ENCODE measurements at regions not wholly inside any gene's neighbourhood (a gene's known extent, or its start where the extent isn't known, plus 50 kb on each side); places are given as distances from the start of the nearest gene placed in this dataset.
"Not testable (repeated sequence)": the region's sequence is repeated elsewhere in the genome, so short reads cannot be mapped to it uniquely, and the experiment has no call there.

- DNase-seq (ENCODE audit: low spot score) = no peak
Observed at GRCh38 chr10:33783557-33783956, 449.1 kb upstream of the NRP1 start.

DNA sequence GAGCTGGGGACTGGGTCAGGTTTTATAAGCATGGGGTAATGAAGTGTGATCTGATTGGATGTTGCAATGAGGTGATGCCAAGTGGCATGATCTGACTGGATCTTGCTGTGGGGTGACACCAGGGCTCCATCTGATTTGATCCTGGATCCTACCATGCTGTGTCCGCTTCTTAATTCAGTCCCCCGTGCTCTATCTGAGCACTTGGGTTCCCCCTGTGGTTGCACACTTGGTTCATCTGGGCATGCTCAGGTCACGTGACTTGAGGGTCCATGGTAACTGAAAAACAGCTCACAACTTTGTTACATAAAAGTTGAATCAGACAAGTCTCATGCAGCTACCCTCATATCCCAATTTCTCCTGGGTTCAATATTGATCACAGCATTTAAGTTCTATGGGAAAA, 448.6 kb upstream of the NRP1 start:
- no peak for DNase-seq (ENCODE audit: low spot score)

GRCh38 chr10:33781606-33782395, 447.3 kb upstream of the NRP1 start:
- no peak for DNase-seq (ENCODE audit: low spot score)

DNA sequence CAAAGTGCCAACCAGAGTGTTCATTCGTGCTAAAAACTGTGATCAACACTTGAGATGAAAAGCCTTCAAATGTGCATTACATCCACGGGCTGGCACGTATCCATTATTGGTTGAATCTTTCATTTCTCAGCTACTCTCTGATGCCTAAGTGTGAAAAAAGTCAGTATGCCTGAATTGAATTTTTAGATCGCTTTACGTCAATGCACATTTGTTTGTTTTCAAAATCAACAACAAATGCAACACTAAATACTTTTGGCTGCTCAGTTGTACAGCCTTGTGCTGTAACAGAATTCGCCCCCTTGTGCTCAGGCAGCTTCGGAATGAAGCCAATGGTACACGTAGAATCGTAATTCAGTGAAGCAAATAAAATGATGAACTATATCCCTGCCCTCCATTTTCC, 446.5 kb upstream of the NRP1 start:
- no peak for DNase-seq (ENCODE audit: low spot score)

GRCh38 chr10:33777223-33777622, 442.8 kb upstream of the NRP1 start:
- DNase-seq (ENCODE audit: low spot score) = no peak

- DNase-seq (ENCODE audit: low spot score) = no peak
Observed at GRCh38 chr10:33776419-33777070, 442.1 kb upstream of the NRP1 start.

GRCh38 chr10:33774857-33775256, 440.4 kb upstream of the NRP1 start:
- DNase-seq (ENCODE audit: low spot score) = no peak

DNA sequence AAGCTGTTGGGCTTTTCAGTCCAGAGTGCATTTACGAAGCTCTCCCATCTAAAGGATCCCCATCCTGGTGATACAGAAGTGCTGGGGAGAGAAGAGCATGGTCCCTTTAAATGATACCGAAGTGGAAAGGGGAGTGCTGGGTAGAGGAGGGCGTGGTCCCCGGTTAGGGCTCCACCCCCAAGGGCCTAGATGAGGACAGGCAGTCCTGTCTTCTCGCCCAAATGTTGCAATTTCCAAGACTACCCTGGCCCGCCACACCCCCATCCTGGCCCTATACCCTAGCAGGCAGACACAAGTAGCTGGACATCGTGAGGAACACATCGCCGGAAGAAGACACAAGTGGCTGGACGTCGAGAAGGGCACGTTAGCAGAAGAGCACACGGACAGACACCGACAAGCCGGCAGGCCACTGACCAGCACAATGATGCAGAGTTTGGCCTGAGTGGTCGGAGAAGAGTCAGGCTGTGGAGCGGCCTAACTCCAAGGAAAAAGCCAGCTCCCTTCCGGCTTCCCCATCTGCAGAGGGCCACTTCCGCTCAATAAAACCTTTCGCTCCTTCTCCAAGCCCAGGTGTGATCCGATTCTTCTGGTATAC, 439.5 kb upstream of the NRP1 start:
- DNase-seq (ENCODE audit: low spot score) = no peak

- no peak for DNase-seq (ENCODE audit: low spot score)
Observed at GRCh38 chr10:33773253-33773573, 438.7 kb upstream of the NRP1 start.

GRCh38 chr10:33772370-33773252, 438.1 kb upstream of the NRP1 start:
- DNase-seq (ENCODE audit: low spot score) = no peak

DNA sequence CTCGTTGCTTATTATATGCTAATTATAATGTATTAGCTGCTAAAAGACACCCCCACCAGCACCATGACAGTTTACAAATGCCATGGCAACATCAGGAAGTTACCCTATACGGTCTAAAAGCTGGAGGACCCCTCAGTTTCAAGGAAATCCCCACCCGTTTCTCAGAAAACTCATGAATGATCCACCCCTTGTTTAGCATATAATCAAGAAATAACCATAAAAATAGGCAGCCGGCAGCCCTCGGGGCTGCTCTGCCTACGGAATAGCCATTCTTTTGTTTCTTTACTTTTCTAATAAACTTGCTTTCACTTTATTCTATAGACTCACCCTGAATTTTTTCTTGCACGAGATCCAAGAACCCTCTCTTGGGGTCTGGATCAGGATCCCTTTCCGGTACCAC, 437.4 kb upstream of the NRP1 start:
- not testable (repeated sequence) for DNase-seq (ENCODE audit: low spot score)

- no peak for DNase-seq (ENCODE audit: low spot score)
Observed at GRCh38 chr10:33764694-33765185, 430.3 kb upstream of the NRP1 start.

DNA sequence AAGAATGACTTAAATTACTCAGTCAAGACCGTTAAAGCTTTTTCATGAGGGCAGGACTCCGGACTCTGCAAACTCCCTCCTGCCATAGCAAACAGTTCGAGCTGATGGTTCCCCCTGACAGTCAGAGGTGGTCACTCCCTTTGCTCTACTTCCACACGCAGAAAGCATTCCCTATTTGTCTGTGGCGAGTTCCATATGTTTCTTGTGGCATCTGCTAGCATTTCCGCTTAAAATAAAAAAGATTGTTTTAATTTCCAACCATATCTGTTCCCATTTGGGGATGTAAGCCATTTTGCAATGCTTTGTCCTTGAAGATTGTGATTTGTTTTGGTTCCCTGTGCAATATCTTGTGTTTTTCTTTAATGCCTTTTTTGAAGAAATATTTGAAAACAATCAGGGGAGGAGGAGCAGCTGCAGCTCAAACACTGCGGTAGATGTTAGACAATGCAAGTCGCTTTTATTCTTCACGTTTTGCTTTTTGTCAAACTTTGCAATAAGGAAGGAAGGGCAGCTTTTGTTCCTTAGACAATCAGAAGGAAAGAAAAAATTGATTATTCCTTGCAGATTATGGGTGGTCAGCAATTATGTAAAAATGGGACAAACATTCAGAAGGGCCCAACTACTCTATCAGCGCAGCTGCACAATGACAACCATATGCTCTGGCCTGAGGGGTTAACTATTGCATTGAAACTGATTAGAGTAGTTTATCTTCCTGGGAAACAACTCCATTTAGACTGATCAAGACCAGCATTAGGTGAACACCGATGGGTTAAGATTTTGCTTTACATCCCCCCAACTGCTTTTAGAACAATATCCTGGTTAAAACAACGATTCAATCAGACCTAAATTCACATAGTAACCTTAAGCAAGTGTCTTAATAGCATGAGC, 425.8 kb upstream of the NRP1 start:
- no peak for DNase-seq (ENCODE audit: low spot score)

DNA sequence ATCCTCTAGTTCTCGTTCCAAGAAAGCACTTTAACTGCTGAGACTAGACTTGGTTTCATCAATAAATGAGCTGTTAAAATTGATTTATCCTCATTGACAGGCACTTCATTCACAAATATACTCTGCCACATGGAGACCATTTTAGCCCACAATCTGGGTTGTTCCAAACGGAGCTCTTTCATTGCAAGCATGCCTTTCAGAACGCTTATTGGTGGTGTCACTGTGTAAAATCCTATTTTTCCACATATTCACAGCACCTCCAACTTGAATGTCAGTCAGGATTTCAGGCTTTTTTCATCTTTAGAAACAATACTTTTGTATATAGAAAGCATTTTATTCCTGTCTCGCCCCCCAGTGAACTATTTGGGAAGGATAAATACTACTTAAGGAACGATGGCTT, 424.7 kb upstream of the NRP1 start:
- no peak for DNase-seq (ENCODE audit: low spot score)

DNA sequence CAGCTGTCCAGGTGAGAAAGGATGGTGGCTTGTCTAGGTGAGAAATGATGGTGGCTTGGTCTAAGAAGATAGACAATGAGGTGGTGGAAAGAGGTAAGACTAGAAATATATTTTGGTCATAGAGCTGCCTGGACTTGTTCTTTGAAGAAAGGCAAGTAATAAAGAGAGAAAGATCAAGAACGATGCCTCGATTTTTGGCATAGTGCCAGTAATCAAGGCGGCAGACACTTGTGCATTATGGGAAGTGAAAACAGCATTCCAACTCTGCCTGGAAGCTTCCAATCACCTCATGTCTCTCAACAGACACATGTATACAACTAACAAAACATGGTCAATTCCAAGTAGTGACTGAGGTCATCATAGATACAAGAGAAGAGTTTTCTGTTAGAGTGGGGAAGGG, 423.8 kb upstream of the NRP1 start:
- DNase-seq (ENCODE audit: low spot score) = no peak

DNA sequence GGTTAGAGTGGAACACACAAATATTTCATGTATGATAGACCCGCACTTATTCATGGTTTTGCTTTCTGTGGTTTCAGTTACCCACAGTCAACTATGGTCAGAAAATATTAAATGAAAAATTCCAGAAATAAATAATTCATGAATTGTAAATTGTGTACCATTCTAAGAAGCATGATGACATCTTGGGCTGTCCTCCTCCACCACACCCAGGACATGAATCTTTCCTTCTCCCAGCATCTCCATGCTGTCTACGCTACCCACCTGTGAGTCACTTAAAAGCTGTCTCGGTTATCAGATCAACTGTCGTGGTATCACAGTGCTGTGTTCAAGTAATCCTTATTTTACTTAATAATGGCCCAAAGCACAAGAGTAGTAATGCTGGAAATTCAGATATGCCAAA, 419.6 kb upstream of the NRP1 start:
- peak; percentile 10 for DNase-seq (ENCODE audit: low spot score)

GRCh38 chr10:33753389-33753788, 418.9 kb upstream of the NRP1 start:
- DNase-seq (ENCODE audit: low spot score) = no peak

DNA sequence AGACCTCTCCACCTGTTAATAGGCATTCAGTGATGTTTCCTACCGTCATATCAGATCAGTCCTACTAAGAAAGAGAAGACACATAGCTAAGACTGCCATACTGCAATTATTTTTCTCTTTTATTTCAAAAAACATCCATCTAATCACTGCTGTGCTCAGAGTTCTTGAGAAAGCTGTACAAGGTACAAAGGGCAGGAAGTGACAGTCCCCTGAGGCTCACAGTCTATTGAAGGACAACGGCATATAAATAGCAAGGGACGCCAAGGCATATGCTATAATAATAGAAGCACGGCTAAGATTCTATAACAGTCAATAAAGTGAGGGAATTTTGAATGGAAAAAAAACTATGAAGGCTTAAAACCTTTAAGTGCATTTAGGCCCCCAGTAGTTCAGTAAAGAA, 415.3 kb upstream of the NRP1 start:
- no peak for DNase-seq (ENCODE audit: low spot score)

GRCh38 chr10:33749067-33749735, 414.7 kb upstream of the NRP1 start:
- DNase-seq (ENCODE audit: low spot score) = no peak

DNA sequence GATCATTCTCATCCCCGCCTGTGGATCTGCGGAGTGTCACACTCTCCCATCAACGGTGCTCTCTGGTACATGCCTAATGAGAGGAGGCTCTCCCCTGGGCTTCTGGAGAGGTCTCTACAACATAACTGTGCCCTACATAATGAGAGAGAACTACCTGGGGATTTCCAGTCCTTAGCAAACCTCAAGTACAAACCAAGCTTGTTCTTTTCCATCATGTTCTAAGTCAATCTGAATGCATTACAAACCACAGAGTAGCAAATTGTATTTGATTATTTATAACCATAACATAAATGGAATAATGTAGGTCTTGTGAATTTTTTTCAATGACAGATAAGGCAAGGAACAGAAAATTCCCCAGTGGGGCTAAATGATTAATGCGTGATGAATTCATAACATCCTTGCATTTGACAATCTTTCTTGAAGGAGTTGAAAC, 412.4 kb upstream of the NRP1 start:
- no peak for DNase-seq (ENCODE audit: low spot score)

DNA sequence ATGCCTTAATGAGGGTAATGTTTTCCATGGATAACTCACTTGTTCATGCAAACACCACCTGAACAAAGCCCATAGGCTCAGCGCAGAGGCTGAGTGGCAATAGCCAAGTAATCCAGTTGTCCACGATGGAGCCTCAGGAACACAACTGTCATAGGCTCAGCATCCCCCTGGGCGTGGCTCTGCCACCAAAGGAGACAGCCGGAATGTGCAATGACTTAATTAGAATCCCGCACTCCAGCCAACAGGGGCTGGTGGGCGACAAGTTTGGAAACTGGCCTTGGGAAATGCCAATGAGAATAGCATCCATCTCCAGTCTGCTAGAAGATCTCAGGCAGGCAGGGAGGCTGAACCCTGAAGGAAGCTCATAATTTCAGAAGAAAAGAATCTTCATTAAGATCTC, 411.7 kb upstream of the NRP1 start:
- DNase-seq (ENCODE audit: low spot score) = no peak

Data from A172 (cell line).